Right lobe of liver (tissue), 4 donors: ENCODE measurements at regions not wholly inside any gene's neighbourhood (a gene's known extent, or its start where the extent isn't known, plus 50 kb on each side); places are given as distances from the start of the nearest gene placed in this dataset.

ENCODE experiments used
- CTCF ChIP-seq, 4 donors: fragments of 200-600 bp in 3 of 4; fragments of 450-650 bp in 1 of 4; IDR thresholded peaks; one replicate each; pipeline versions ENCODE4 v1.5.1 to v1.8.0; 2016 to 2022; ENCODE audit warnings: antibody characterized with exemption in 4 of 4, mild to moderate bottlenecking in 2 of 4
- POLR2A ChIP-seq: fragments of 450-650 bp; IDR thresholded peaks from one replicate; pipeline ENCODE4 v1.6.1; 2017; ENCODE audit warnings: antibody characterized with exemption, mild to moderate bottlenecking
- donor health status: DM: no; HTN: no; CAD: no.
- donor health status: DM: no; HTN: no; CAD: no.
- donor health status: DM: no; HTN: yes; CAD: no.

- TF ChIP-seq POLR2A, result no peak
- TF ChIP-seq CTCF (IDR thresholded peaks at IDR 0.05), result no peak
Measured at GRCh38 chrX:16002185-16002584, 121.2 kb upstream of the GRPR start.
